ENCODE measurements at regions not wholly inside any gene's neighbourhood (a gene's known extent, or its start where the extent isn't known, plus 50 kb on each side); places are given as distances from the start of the nearest gene placed in this dataset.
A peak's percentile ranks its signal among the peaks of the same experiment; 100 is the strongest.

DNA sequence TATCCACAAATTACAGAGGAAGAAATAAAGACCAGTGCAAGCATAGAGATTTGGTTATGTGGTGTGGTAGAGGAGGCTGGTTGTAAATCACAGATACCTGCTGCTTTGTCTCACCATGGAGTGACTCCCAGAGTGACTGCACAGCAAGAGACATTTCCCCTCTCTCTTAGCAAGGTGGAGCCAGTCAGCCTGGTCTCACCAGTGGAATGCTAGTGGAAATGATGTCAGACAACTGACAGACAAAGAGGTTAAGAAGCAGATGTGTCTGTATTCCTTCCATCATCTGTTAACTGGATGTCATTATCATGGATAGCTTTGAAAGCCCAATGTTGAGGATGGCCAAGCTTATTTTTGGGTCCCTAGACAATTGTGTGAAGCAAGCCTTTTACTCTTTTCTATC, 509.4 kb upstream of the SEMA6A start:
- Histone ChIP-seq H3K4me1 (ENCODE audit: insufficient read depth, low read length, poor library complexity, severe bottlenecking) (no peaks in the 10 kb centered on the region), H3K4me2 (ENCODE audit: low read length) (no peak overlapping the region), H3K27ac (ENCODE audit: low read depth, low read length, poor library complexity, severe bottlenecking) (no peak overlapping the region), H4K20me1 (ENCODE audit: insufficient read depth, low read length) (no peaks in the 10 kb centered on the region), H3K36me3 (ENCODE audit: insufficient read depth, low read length) (no peaks in the 10 kb centered on the region), H3K4me3 (ENCODE audit: low read depth, low read length, poor library complexity, severe bottlenecking) (no peak overlapping the region), H3K9me2 (ENCODE audit: insufficient read depth, low read length) (no peaks in the 10 kb centered on the region), H3K79me2 (ENCODE audit: insufficient read depth, low read depth, low read length) (no peaks in the 10 kb centered on the region), H2AFZ (ENCODE audit: low read length) (no peak overlapping the region), H3K9me3 (ENCODE audit: low read length) (no peaks in the 10 kb centered on the region)
- intact Hi-C loops (cut with micrococcal nuclease; ENCODE audit: unreplicated experiment): no loop called here
- BruUV-seq (replicated peaks): no TSS peak
- no peak for DNase-seq (ENCODE audit: low spot score)
- CTCF ChIA-PET (ENCODE audit: unreplicated experiment): no interaction called here
- POLR2A ChIA-PET: no interaction called here
- no peak for TF ChIP-seq EZH2phosphoT487 (IDR thresholded peaks at IDR 0.05; ENCODE audit: borderline replicate concordance, low read depth, low read length)
- TF ChIP-seq, protein P1, sequence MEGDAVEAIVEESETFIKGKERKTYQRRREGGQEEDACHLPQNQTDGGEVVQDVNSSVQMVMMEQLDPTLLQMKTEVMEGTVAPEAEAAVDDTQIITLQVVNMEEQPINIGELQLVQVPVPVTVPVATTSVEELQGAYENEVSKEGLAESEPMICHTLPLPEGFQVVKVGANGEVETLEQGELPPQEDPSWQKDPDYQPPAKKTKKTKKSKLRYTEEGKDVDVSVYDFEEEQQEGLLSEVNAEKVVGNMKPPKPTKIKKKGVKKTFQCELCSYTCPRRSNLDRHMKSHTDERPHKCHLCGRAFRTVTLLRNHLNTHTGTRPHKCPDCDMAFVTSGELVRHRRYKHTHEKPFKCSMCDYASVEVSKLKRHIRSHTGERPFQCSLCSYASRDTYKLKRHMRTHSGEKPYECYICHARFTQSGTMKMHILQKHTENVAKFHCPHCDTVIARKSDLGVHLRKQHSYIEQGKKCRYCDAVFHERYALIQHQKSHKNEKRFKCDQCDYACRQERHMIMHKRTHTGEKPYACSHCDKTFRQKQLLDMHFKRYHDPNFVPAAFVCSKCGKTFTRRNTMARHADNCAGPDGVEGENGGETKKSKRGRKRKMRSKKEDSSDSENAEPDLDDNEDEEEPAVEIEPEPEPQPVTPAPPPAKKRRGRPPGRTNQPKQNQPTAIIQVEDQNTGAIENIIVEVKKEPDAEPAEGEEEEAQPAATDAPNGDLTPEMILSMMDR (conservative IDR thresholded peaks at IDR 0.05; ENCODE audit: low read length): no peak

DNA sequence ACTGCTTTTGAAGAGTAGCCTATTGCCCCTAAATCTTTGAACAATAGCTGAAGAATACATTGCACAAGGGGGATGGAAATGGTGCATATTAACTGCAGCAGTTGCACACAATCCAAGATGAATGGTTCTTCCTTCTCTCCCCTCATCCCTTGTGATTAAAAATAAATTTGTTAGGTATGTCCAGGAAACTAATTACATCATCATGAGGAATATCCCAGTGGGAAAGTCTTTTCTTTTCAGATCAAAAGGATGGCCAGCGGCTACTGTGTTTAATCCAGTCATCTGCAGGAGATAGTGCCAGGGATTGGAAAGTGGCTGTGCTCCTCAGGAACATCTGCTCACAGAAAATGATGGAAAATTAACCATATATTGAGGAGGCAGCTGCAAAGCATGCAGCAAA, 508.4 kb upstream of the SEMA6A start:
- no peak overlapping the region for H3K4me2 ChIP-seq (ENCODE audit: low read length)
- intact Hi-C loops (cut with micrococcal nuclease; ENCODE audit: unreplicated experiment): no loop called here
- no TSS peak for BruUV-seq (replicated peaks)

DNA sequence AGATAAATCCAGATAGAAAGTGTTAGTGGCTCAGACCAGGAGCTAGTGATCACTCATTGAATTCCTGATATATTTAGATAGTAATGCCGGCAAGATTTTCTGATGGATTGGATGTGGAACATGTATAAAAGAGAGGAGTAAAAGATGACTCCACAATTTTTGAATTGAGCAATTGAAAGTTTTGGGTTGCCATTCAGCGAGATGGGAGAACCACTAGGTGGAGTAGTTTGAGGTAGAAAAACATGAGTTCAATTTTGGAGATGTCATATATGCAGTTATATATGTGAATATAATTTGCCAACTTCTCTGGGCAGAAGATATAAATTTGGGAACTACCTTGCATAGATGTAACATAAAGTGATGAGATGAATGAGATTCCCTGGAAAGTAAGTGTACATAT, 502.5 kb upstream of the SEMA6A start:
- Histone ChIP-seq H3K4me3 (ENCODE audit: low read depth, low read length, poor library complexity, severe bottlenecking) (no peak overlapping the region), H4K20me1 (ENCODE audit: insufficient read depth, low read length) (no peaks in the 10 kb centered on the region), H3K4me1 (ENCODE audit: insufficient read depth, low read length, poor library complexity, severe bottlenecking) (no peaks in the 10 kb centered on the region), H3K9me2 (ENCODE audit: insufficient read depth, low read length) (no peaks in the 10 kb centered on the region), H2AFZ (ENCODE audit: low read length) (no peak overlapping the region), H3K36me3 (ENCODE audit: insufficient read depth, low read length) (no peaks in the 10 kb centered on the region), H3K79me2 (ENCODE audit: insufficient read depth, low read depth, low read length) (no peaks in the 10 kb centered on the region), H3K9me3 (ENCODE audit: low read length) (no peaks in the 10 kb centered on the region), H3K4me2 (ENCODE audit: low read length) (no peak overlapping the region), H3K27ac (ENCODE audit: low read depth, low read length, poor library complexity, severe bottlenecking) (no peak overlapping the region)
- POLR2A ChIA-PET: interaction anchor here (0.5 kb wide), 1 partner anchor 271 kb away, joined by 3 read pairs; no protein-coding TSS in a partner anchor
- TF ChIP-seq, protein P1 (conservative IDR thresholded peaks at IDR 0.05; ENCODE audit: low read length): peak; percentile 72
- no peak for TF ChIP-seq EZH2phosphoT487 (IDR thresholded peaks at IDR 0.05; ENCODE audit: borderline replicate concordance, low read depth, low read length)
- no peak for DNase-seq (ENCODE audit: low spot score)
- intact Hi-C loops (cut with micrococcal nuclease; ENCODE audit: unreplicated experiment): no loop called here
- CTCF ChIA-PET (ENCODE audit: unreplicated experiment): no interaction called here
- BruUV-seq (replicated peaks): no TSS peak

More for the DNA sequence above, 508.4 kb upstream of the SEMA6A start:
- no peaks in the 10 kb centered on the region for H4K20me1 ChIP-seq (ENCODE audit: insufficient read depth, low read length)
- no peaks in the 10 kb centered on the region for H3K4me1 ChIP-seq (ENCODE audit: insufficient read depth, low read length, poor library complexity, severe bottlenecking)
- no peak overlapping the region for H2AFZ ChIP-seq (ENCODE audit: low read length)
- no peaks in the 10 kb centered on the region for H3K9me2 ChIP-seq (ENCODE audit: insufficient read depth, low read length)
- H3K36me3 ChIP-seq (ENCODE audit: insufficient read depth, low read length): no peaks in the 10 kb centered on the region
- ChIA-PET CTCF (ENCODE audit: unreplicated experiment) (no interaction called here), POLR2A (no interaction called here)
- H3K27ac ChIP-seq (ENCODE audit: low read depth, low read length, poor library complexity, severe bottlenecking): no peak overlapping the region
- no peak overlapping the region for H3K4me3 ChIP-seq (ENCODE audit: low read depth, low read length, poor library complexity, severe bottlenecking)
- H3K79me2 ChIP-seq (ENCODE audit: insufficient read depth, low read depth, low read length): no peaks in the 10 kb centered on the region
- TF ChIP-seq, protein P1 (conservative IDR thresholded peaks at IDR 0.05; ENCODE audit: low read length): no peak
- no peak for TF ChIP-seq EZH2phosphoT487 (IDR thresholded peaks at IDR 0.05; ENCODE audit: borderline replicate concordance, low read depth, low read length)
- H3K9me3 ChIP-seq (ENCODE audit: low read length): no peaks in the 10 kb centered on the region
- DNase-seq (ENCODE audit: low spot score): no peak
